ENCODE measurements at regions not wholly inside any gene's neighbourhood (a gene's known extent, or its start where the extent isn't known, plus 50 kb on each side); places are given as distances from the start of the nearest gene placed in this dataset.

GRCh38 chr6:10230531-10230930, 184.3 kb downstream of the TFAP2A start:
- no peak overlapping the region for H3K9ac ChIP-seq (ENCODE audit: low read length)
- H3K36me3 ChIP-seq (ENCODE audit: insufficient read depth, low read length): no peaks in the 10 kb centered on the region
- H3K9me3 ChIP-seq (ENCODE audit: low read length): no peaks in the 10 kb centered on the region
- H3K4me1 ChIP-seq (ENCODE audit: insufficient read depth, low read length): no peaks in the 10 kb centered on the region
- no peak overlapping the region for H3K27ac ChIP-seq (ENCODE audit: low read depth, low read length)
- H3K4me3 ChIP-seq (ENCODE audit: low read depth in 1 of 2, low read length in 2 of 2): no peak overlapping the region
- H3K27me3 ChIP-seq (ENCODE audit: control insufficient read depth in 1 of 2, insufficient read depth in 2 of 2, low read length in 2 of 2): no peaks in the 10 kb centered on the region

DNA sequence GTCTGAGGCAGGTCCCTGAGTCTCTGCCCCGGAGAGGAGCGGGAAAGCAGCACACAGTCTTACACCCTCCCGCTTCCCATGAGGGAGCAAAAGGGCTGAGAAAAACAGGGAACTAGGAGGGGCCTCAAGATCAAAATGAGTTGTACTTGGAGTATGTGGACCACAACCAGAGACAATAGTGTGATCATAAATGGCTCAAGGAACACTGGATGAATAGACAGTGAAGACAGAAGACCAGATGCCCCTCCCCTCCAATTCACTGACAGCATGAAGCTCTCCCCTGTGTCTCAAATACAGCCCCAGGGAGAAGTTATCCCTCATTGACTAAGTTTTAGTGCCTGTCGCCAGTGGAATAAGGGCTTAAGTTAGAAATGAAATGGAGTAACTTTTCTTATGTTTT, 191.0 kb downstream of the TFAP2A start:
- H3K27ac ChIP-seq (ENCODE audit: low read depth, low read length): no peak overlapping the region
- H3K36me3 ChIP-seq (ENCODE audit: insufficient read depth, low read length): no peaks in the 10 kb centered on the region
- H3K4me1 ChIP-seq (ENCODE audit: insufficient read depth, low read length): no peaks in the 10 kb centered on the region
- H3K27me3 ChIP-seq (ENCODE audit: control insufficient read depth in 1 of 2, insufficient read depth in 2 of 2, low read length in 2 of 2): no peaks in the 10 kb centered on the region
- H3K9me3 ChIP-seq (ENCODE audit: low read length): no peaks in the 10 kb centered on the region
- no peak overlapping the region for H3K9ac ChIP-seq (ENCODE audit: low read length)
- H3K4me3 ChIP-seq (ENCODE audit: low read depth in 1 of 2, low read length in 2 of 2): no peak overlapping the region

GRCh38 chr6:10221178-10221577, 193.7 kb downstream of the TFAP2A start:
- H3K36me3 ChIP-seq (ENCODE audit: insufficient read depth, low read length): no peaks in the 10 kb centered on the region
- no peaks in the 10 kb centered on the region for H3K4me1 ChIP-seq (ENCODE audit: insufficient read depth, low read length)
- H3K9ac ChIP-seq (ENCODE audit: low read length): no peak overlapping the region
- no peaks in the 10 kb centered on the region for H3K27me3 ChIP-seq (ENCODE audit: control insufficient read depth in 1 of 2, insufficient read depth in 2 of 2, low read length in 2 of 2)
- H3K27ac ChIP-seq (ENCODE audit: low read depth, low read length): no peak overlapping the region
- H3K9me3 ChIP-seq (ENCODE audit: low read length): no peaks in the 10 kb centered on the region
- H3K4me3 ChIP-seq (ENCODE audit: low read depth in 1 of 2, low read length in 2 of 2): no peak overlapping the region

DNA sequence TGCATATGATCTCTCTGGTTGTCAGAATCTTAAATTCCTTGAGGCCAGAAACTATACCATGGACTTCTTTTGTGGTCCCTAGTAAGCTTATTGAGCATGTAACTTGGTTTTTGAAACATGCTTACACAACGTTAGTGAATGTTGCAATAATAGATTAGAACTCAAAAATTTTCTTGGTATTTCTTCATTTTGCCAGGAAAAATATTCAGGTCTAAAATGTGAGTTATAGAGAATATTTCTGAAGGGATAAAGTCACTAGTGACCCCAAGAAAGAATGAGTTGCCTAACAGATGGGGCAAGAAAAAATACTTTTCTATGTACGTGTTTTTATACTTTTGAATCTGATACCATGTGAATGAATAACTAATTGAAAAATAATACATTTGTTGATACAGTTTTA, 195.4 kb downstream of the TFAP2A start:
- Histone ChIP-seq H3K27ac (ENCODE audit: low read depth, low read length) (no peak overlapping the region), H3K9me3 (ENCODE audit: low read length) (no peaks in the 10 kb centered on the region), H3K9ac (ENCODE audit: low read length) (no peak overlapping the region), H3K4me3 (ENCODE audit: low read depth in 1 of 2, low read length in 2 of 2) (no peak overlapping the region), H3K27me3 (ENCODE audit: control insufficient read depth in 1 of 2, insufficient read depth in 2 of 2, low read length in 2 of 2) (no peaks in the 10 kb centered on the region), H3K4me1 (ENCODE audit: insufficient read depth, low read length) (no peaks in the 10 kb centered on the region), H3K36me3 (ENCODE audit: insufficient read depth, low read length) (no peaks in the 10 kb centered on the region)

DNA sequence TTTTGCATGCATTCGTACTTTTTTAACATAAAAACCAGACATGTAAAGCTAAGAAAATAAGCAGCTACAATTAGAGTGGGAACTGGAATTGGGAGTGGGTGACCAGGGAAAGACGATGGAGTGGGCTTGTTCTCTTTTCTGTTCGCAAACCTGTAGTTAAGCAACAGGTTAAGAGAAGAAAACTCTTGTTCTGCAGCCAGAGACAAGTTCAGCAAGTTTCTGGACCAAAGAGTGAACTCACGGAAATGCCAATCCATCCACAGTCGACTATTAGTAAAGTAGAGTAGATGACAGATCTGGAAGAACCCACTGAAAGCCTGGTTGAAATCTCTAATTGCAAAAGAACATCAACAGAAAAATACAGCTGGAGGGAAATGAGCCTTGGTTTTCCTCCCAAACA, 197.8 kb downstream of the TFAP2A start:
- Histone ChIP-seq H3K36me3 (ENCODE audit: insufficient read depth, low read length) (no peaks in the 10 kb centered on the region), H3K9me3 (ENCODE audit: low read length) (no peaks in the 10 kb centered on the region)

GRCh38 chr6:10215326-10216110, 199.4 kb downstream of the TFAP2A start:
- Histone ChIP-seq H3K9me3 (ENCODE audit: low read length) (no peaks in the 10 kb centered on the region), H3K27ac (ENCODE audit: low read depth, low read length) (no peak overlapping the region), H3K9ac (ENCODE audit: low read length) (no peak overlapping the region), H3K36me3 (ENCODE audit: insufficient read depth, low read length) (no peaks in the 10 kb centered on the region), H3K27me3 (ENCODE audit: control insufficient read depth in 1 of 2, insufficient read depth in 2 of 2, low read length in 2 of 2) (no peaks in the 10 kb centered on the region), H3K4me3 (ENCODE audit: low read depth in 1 of 2, low read length in 2 of 2) (no peak overlapping the region), H3K4me1 (ENCODE audit: insufficient read depth, low read length) (no peaks in the 10 kb centered on the region)

More for the DNA sequence above, 197.8 kb downstream of the TFAP2A start:
- Histone ChIP-seq H3K27ac (ENCODE audit: low read depth, low read length) (no peak overlapping the region), H3K4me3 (ENCODE audit: low read depth in 1 of 2, low read length in 2 of 2) (no peak overlapping the region), H3K27me3 (ENCODE audit: control insufficient read depth in 1 of 2, insufficient read depth in 2 of 2, low read length in 2 of 2) (no peaks in the 10 kb centered on the region), H3K9ac (ENCODE audit: low read length) (no peak overlapping the region), H3K4me1 (ENCODE audit: insufficient read depth, low read length) (no peaks in the 10 kb centered on the region)

GRCh38 chr6:10210052-10210451, 204.8 kb downstream of the TFAP2A start:
- Histone ChIP-seq H3K36me3 (ENCODE audit: insufficient read depth, low read length) (no peaks in the 10 kb centered on the region), H3K9ac (ENCODE audit: low read length) (no peak overlapping the region), H3K27me3 (ENCODE audit: control insufficient read depth in 1 of 2, insufficient read depth in 2 of 2, low read length in 2 of 2) (no peaks in the 10 kb centered on the region), H3K4me1 (ENCODE audit: insufficient read depth, low read length) (no peaks in the 10 kb centered on the region), H3K4me3 (ENCODE audit: low read depth in 1 of 2, low read length in 2 of 2) (no peak overlapping the region), H3K9me3 (ENCODE audit: low read length) (no peaks in the 10 kb centered on the region), H3K27ac (ENCODE audit: low read depth, low read length) (no peak overlapping the region)

- Histone ChIP-seq H3K9ac (ENCODE audit: low read length) (no peak overlapping the region), H3K27ac (ENCODE audit: low read depth, low read length) (no peak overlapping the region), H3K9me3 (ENCODE audit: low read length) (no peaks in the 10 kb centered on the region), H3K4me1 (ENCODE audit: insufficient read depth, low read length) (no peaks in the 10 kb centered on the region), H3K36me3 (ENCODE audit: insufficient read depth, low read length) (no peaks in the 10 kb centered on the region), H3K27me3 (ENCODE audit: control insufficient read depth in 1 of 2, insufficient read depth in 2 of 2, low read length in 2 of 2) (no peaks in the 10 kb centered on the region), H3K4me3 (ENCODE audit: low read depth in 1 of 2, low read length in 2 of 2) (no peak overlapping the region)
These were observed 209.0 kb downstream of the TFAP2A start for GRCh38 chr6:10205892-10206291.

DNA sequence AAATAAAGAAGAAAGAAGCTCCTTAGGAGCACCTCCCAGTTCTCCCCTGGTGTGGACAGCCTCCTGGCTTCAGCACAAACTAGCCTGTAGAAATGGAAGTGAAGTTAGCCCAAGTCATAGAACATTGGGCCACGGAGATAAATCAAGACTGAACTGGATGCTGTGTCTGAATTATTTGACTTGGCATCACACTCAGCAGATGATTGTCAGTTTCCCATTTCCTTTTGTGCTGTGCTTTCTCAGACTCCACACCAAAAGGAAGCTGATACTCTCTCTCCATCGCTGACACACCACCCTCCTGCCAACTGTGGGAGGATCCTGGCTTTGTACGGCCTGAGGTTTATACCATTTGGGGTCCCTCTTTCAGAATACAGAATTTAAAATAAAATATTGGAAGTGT, 209.8 kb downstream of the TFAP2A start:
- no peak overlapping the region for H3K4me3 ChIP-seq (ENCODE audit: low read depth in 1 of 2, low read length in 2 of 2)
- H3K9ac ChIP-seq (ENCODE audit: low read length): no peak overlapping the region
- no peak overlapping the region for H3K27ac ChIP-seq (ENCODE audit: low read depth, low read length)
- no peaks in the 10 kb centered on the region for H3K36me3 ChIP-seq (ENCODE audit: insufficient read depth, low read length)
- no peaks in the 10 kb centered on the region for H3K27me3 ChIP-seq (ENCODE audit: control insufficient read depth in 1 of 2, insufficient read depth in 2 of 2, low read length in 2 of 2)
- no peaks in the 10 kb centered on the region for H3K4me1 ChIP-seq (ENCODE audit: insufficient read depth, low read length)
- no peaks in the 10 kb centered on the region for H3K9me3 ChIP-seq (ENCODE audit: low read length)

DNA sequence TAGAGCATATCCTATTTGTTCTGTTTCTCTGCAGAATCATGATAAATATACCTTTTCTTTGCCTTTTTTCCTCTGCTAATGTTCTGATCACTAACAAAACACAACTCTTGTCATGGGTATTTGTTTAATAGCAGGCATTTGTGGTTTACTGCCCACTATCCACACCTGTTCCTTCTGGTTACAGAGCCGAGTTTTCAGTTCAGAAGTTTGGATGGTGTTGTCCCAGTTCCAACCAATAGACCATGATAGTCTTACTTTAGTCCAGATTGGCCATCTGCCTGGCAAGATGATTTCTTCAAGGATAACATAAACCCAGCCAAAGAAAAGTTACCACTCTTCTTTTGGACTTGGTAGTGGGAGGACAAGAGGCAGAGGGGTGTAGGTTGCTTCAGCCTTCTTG, 211.2 kb downstream of the TFAP2A start:
- no peak overlapping the region for H3K27ac ChIP-seq (ENCODE audit: low read depth, low read length)
- H3K36me3 ChIP-seq (ENCODE audit: insufficient read depth, low read length): no peaks in the 10 kb centered on the region
- no peaks in the 10 kb centered on the region for H3K9me3 ChIP-seq (ENCODE audit: low read length)
- H3K9ac ChIP-seq (ENCODE audit: low read length): no peak overlapping the region
- no peaks in the 10 kb centered on the region for H3K27me3 ChIP-seq (ENCODE audit: control insufficient read depth in 1 of 2, insufficient read depth in 2 of 2, low read length in 2 of 2)
- H3K4me3 ChIP-seq (ENCODE audit: low read depth in 1 of 2, low read length in 2 of 2): no peak overlapping the region
- H3K4me1 ChIP-seq (ENCODE audit: insufficient read depth, low read length): no peaks in the 10 kb centered on the region

GRCh38 chr6:10202581-10202980, 212.3 kb downstream of the TFAP2A start:
- Histone ChIP-seq H3K36me3 (ENCODE audit: insufficient read depth, low read length) (no peaks in the 10 kb centered on the region), H3K9me3 (ENCODE audit: low read length) (no peaks in the 10 kb centered on the region), H3K9ac (ENCODE audit: low read length) (no peak overlapping the region), H3K27me3 (ENCODE audit: control insufficient read depth in 1 of 2, insufficient read depth in 2 of 2, low read length in 2 of 2) (no peaks in the 10 kb centered on the region), H3K27ac (ENCODE audit: low read depth, low read length) (no peak overlapping the region), H3K4me3 (ENCODE audit: low read depth in 1 of 2, low read length in 2 of 2) (no peak overlapping the region), H3K4me1 (ENCODE audit: insufficient read depth, low read length) (no peaks in the 10 kb centered on the region)
